ENCODE measurements at regions not wholly inside any gene's neighbourhood (a gene's known extent, or its start where the extent isn't known, plus 50 kb on each side); places are given as distances from the start of the nearest gene placed in this dataset.

- DNase-seq (ENCODE audit: low read depth, low spot score) (peak; percentile 75), FAIRE-seq (peak; percentile 94)
- TF ChIP-seq FOS (IDR thresholded peaks at IDR 0.05; ENCODE audit: borderline replicate concordance, insufficient read depth, low read length) (no peak), CTCF (IDR thresholded peaks at IDR 0.05; ENCODE audit: extremely low read depth in 1 of 2, insufficient read depth in 1 of 2, low read depth in 1 of 2, low read length in 2 of 2) (peak; percentile 75), MAX (IDR thresholded peaks at IDR 0.05; ENCODE audit: insufficient read depth, insufficient read length) (no peak)
- intact Hi-C loops (cut with micrococcal nuclease) (loop anchor here (1.0 to 10.0 kb wide), 5 partner anchors 172 to 411 kb away; partner anchors contain the start of gene SPRED1), dilution Hi-C loops (cut with MboI; ENCODE audit: extremely low pct_ligation_motif_present, low sequenced_read_pairs) (loop anchor here (25.0 kb wide), 1 partner anchor 359 kb away; no protein-coding TSS in a partner anchor)
- Histone ChIP-seq H3K27me3 (ENCODE audit: control insufficient read depth in 2 of 2, insufficient read depth in 2 of 2, low read length in 2 of 2) (peaks cover 0 to 2% of the 10 kb centered on the region in 2 experiments), H3K4me3 (replicated peaks in 1 of 3; ENCODE audit: insufficient read depth in 1 of 3, low read depth in 1 of 3, low read length in 3 of 3) (no peak overlapping the region), H3K79me2 (ENCODE audit: control insufficient read depth, insufficient read depth, low read length) (no peaks in the 10 kb centered on the region), H3K9me3 (replicated peaks; ENCODE audit: control insufficient read depth, insufficient read depth, low read length) (no peaks in the 10 kb centered on the region), H4K20me1 (replicated peaks; ENCODE audit: control insufficient read depth, extremely low read depth, insufficient read depth, low read length) (no peaks in the 10 kb centered on the region), H2AFZ (ENCODE audit: low read depth, low read length) (no peak overlapping the region), H3K36me3 (ENCODE audit: control insufficient read depth in 2 of 2, extremely low read depth in 1 of 2, insufficient read depth in 2 of 2, low read length in 2 of 2) (no peaks in the 10 kb centered on the region), H3K9me1 (replicated peaks; ENCODE audit: control insufficient read depth, extremely low read depth, insufficient read depth, low read length) (no peaks in the 10 kb centered on the region), H3K9ac (replicated peaks; ENCODE audit: extremely low read depth, insufficient read depth, low read length) (no peak overlapping the region), H3K27ac (ENCODE audit: insufficient read depth, low read depth, low read length) (no peak overlapping the region), H3K4me1 (ENCODE audit: control insufficient read depth, extremely low read depth, insufficient read depth, low read length) (no peaks in the 10 kb centered on the region), H3K4me2 (ENCODE audit: insufficient read depth, low read length) (no peak overlapping the region)
- no TSS peak for BruUV-seq (replicated peaks)
- ChIA-PET CTCF (interaction anchor here (0.6 to 4.7 kb wide), 20 partner anchors 11 to 437 kb away, joined by 3 to 60 read pairs (median 4); partner anchors contain the start of gene SPRED1), POLR2A (no interaction called here)
Observed at GRCh38 chr15:38002883-38003477, 68.5 kb downstream of the TMCO5A start.

All from endothelial cell of umbilical vein (primary cell).